ENCODE measurements at regions not wholly inside any gene's neighbourhood (a gene's known extent, or its start where the extent isn't known, plus 50 kb on each side); places are given as distances from the start of the nearest gene placed in this dataset.

DNA sequence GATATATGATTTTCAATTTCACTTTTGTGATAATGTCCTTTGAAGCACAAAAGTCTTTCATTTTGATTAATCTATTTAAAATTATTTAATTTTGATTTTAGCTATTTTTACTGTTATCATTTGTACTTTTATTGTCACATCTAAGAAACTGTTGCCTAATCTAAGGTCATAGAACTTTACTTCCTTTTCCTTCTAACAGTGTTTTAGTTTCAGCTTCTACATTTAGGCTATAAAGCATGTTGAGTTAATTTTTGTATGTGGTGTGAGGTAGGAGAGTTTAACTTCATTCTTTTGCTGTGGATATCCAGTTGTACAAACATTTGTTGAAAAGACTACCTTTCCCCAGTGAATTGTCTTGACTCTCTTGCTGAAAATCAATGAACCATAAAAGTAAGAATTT, 204.5 kb downstream of the TM2D1 start:
- DNase-seq: no peak

DNA sequence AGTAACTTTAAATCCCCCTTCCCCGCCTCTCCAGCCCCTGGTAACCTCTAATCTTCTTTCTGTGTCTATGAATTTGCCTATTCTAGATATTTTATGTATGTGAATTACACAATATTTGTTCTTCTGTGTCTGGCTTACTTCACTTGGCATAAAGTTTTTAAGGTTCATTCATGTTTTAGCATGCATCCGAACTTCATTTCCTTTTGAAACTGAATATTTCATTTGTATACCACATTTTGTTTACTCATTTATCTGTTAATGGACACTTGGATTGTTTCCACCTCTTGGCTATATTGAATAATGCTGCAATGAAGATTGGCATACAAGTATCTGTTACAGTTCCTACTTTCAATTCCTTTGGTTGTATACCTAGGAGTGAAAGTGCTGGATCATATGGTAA, 205.3 kb downstream of the TM2D1 start:
- no peak for DNase-seq

DNA sequence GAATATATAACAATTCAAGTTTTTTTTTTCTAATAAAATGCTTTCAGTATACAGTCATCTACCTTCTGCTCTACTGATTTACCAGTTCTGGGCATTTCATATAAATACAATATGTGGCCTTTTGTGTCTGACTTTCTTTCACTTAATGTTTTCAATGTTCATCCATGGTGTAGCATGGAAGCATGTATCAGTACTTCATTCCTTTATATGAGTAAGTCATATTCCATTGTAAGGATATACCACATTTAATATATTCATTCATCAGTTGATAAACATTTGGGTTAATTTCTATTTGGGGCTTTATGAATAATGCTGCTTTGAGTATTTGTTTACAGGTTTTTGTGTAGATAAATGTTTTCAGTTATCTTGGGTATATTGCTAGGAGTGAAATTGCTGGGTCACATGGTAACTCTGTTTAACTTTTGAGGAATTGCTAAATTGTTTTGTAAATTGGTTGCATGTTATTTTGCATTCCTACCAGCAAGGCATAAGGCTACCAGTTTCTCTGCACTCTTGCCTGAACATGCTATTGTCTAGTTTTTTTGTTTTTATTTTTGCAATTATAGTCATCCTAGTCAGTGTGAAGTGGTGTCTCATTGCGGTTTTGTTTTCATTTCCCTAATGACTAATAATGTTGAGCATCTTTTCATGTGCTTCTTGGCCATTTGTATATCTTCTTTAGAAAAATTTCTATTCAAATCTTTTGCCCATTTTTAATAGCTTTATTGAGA, 206.1 kb downstream of the TM2D1 start:
- DNase-seq: no peak

DNA sequence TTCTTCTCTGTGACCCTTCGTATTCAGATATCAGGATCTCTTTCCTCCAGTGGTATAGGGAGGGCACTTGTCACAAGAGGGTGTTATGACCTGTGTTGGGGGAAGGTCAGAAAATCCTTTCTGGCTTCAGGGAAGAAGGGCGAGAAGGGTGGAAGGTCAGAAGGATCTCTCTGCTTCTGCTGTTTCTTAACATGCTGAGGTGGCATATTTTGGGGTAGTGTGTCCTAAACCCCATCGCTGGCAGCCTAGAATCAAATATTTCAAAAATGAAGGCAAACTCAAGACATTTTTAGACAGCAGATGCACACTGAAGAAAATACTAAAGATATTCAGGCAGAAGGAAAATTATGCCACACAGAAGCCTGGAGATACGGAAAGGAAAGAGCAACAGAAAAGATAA, 207.6 kb downstream of the TM2D1 start:
- no peak for DNase-seq

DNA sequence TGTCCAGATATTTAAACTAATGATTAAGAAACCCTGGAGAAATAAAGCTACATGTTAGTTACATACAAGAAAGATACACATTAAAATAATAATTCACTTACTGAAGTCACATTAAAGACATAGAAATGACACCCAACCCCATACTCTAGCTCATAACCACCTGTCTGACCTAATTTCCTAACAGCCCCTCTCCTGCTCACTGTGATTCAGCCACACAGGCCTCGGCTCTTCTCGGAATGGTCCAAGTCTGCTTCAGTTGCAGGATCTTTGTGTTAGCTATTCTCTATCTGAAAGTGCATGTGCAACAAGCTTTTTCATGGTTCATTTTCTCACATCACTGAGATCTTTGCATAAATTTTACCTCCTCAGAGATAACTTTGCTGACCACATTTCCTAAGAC, 209.8 kb downstream of the TM2D1 start:
- no peak for DNase-seq
